ENCODE measurements at regions not wholly inside any gene's neighbourhood (a gene's known extent, or its start where the extent isn't known, plus 50 kb on each side); places are given as distances from the start of the nearest gene placed in this dataset.

- 49% methylated on average over 1 of the region's 1 CpG for WGBS
- Histone ChIP-seq H3K4me3 (ENCODE audit: low read depth in 1 of 3, low read length in 3 of 3) (no peak overlapping the region), H3K36me3 (ENCODE audit: control insufficient read depth in 4 of 4, insufficient read depth in 3 of 4, low read depth in 1 of 4, low read length in 3 of 4) (no peaks in the 10 kb centered on the region), H3K27me3 (ENCODE audit: control insufficient read depth in 4 of 4, insufficient read depth in 4 of 4, low read length in 3 of 4) (peaks cover 0 to 2% (median 0%) of the 10 kb centered on the region in 4 donors), H3K9me3 (ENCODE audit: control insufficient read depth in 4 of 4, low read length in 3 of 4) (no peaks in the 10 kb centered on the region), H3K4me1 (ENCODE audit: control insufficient read depth in 4 of 4, insufficient read depth in 4 of 4, low read length in 3 of 4) (no peaks in the 10 kb centered on the region), H3K27ac (ENCODE audit: low read depth in 1 of 2, low read length in 2 of 2) (no peak overlapping the region), H3K9ac (ENCODE audit: low read depth in 1 of 2, low read length in 2 of 2) (no peak overlapping the region)
- DNase-seq (ENCODE audit: low spot score), result no peak
- no peak for TF ChIP-seq JUND (IDR thresholded peaks at IDR 0.05)
- no peak for TF ChIP-seq YY1 (IDR thresholded peaks at IDR 0.05)
- no peak for TF ChIP-seq SP1 (IDR thresholded peaks at IDR 0.05)
Measured at GRCh38 chr1:106755682-106756406, 300.6 kb upstream of the PRMT6 start.

GRCh38 chr1:106756752-106757151 lies 299.7 kb upstream of the PRMT6 start:
- WGBS, result 70% methylated on average over 1 of the region's 1 CpG
- no peak for DNase-seq (ENCODE audit: low spot score)
- Histone ChIP-seq H3K36me3 (ENCODE audit: control insufficient read depth in 4 of 4, insufficient read depth in 3 of 4, low read depth in 1 of 4, low read length in 3 of 4) (no peaks in the 10 kb centered on the region), H3K9ac (ENCODE audit: low read depth in 1 of 2, low read length in 2 of 2) (no peak overlapping the region), H3K9me3 (ENCODE audit: control insufficient read depth in 4 of 4, low read length in 3 of 4) (no peaks in the 10 kb centered on the region), H3K4me3 (ENCODE audit: low read depth in 1 of 3, low read length in 3 of 3) (no peak overlapping the region), H3K4me1 (ENCODE audit: control insufficient read depth in 4 of 4, insufficient read depth in 4 of 4, low read length in 3 of 4) (no peaks in the 10 kb centered on the region), H3K27ac (ENCODE audit: low read depth in 1 of 2, low read length in 2 of 2) (no peak overlapping the region), H3K27me3 (ENCODE audit: control insufficient read depth in 4 of 4, insufficient read depth in 4 of 4, low read length in 3 of 4) (no peaks in the 10 kb centered on the region)
- TF ChIP-seq RXRA (IDR thresholded peaks at IDR 0.05) (no peak), FOXA2 (IDR thresholded peaks at IDR 0.05) (no peak), CTCF (IDR thresholded peaks at IDR 0.05; ENCODE audit: low read depth, low read length, missing input control) (no peak), HNF4A (conservative IDR thresholded peaks at IDR 0.05) (no peak)

GRCh38 chr1:106768077-106768476 lies 288.4 kb upstream of the PRMT6 start:
- no peak for TF ChIP-seq ATF3 (IDR thresholded peaks at IDR 0.05)
- TF ChIP-seq FOXA2 (IDR thresholded peaks at IDR 0.05), result no peak
- TF ChIP-seq SP1 (IDR thresholded peaks at IDR 0.05), result no peak
- no peak for TF ChIP-seq MAX (IDR thresholded peaks at IDR 0.05)
- no peak for TF ChIP-seq NR2F2 (IDR thresholded peaks at IDR 0.05)
- no peak for TF ChIP-seq REST (IDR thresholded peaks at IDR 0.05)
- TF ChIP-seq EGR1 (IDR thresholded peaks at IDR 0.05; ENCODE audit: low read depth in 2 of 2), result no peak
- no peak for TF ChIP-seq YY1 (IDR thresholded peaks at IDR 0.05)
- no peak for TF ChIP-seq JUND (IDR thresholded peaks at IDR 0.05)
- no peak for TF ChIP-seq RXRA (IDR thresholded peaks at IDR 0.05)
- no peak for TF ChIP-seq TAF1 (conservative IDR thresholded peaks at IDR 0.05)
- no peak for TF ChIP-seq CTCF (IDR thresholded peaks at IDR 0.05; ENCODE audit: low read depth, low read length, missing input control)
- no peak for TF ChIP-seq GABPA (IDR thresholded peaks at IDR 0.05 in 1 of 2, conservative IDR thresholded peaks at IDR 0.05 in 1 of 2)
- Histone ChIP-seq H3K27me3 (ENCODE audit: control insufficient read depth in 4 of 4, insufficient read depth in 4 of 4, low read length in 3 of 4) (no peaks in the 10 kb centered on the region), H3K4me3 (ENCODE audit: low read depth in 1 of 3, low read length in 3 of 3) (no peak overlapping the region), H3K9me3 (ENCODE audit: control insufficient read depth in 4 of 4, low read length in 3 of 4) (no peaks in the 10 kb centered on the region), H3K36me3 (ENCODE audit: control insufficient read depth in 4 of 4, insufficient read depth in 3 of 4, low read depth in 1 of 4, low read length in 3 of 4) (no peaks in the 10 kb centered on the region), H3K27ac (ENCODE audit: low read depth in 1 of 2, low read length in 2 of 2) (no peak overlapping the region), H3K9ac (ENCODE audit: low read depth in 1 of 2, low read length in 2 of 2) (no peak overlapping the region), H3K4me1 (ENCODE audit: control insufficient read depth in 4 of 4, insufficient read depth in 4 of 4, low read length in 3 of 4) (no peaks in the 10 kb centered on the region)
- WGBS, result 73% methylated on average over 2 of the region's 2 CpGs
- no peak for DNase-seq (ENCODE audit: low spot score)

Measured in liver (tissue), 8 donors.